ENCODE measurements at regions not wholly inside any gene's neighbourhood (a gene's known extent, or its start where the extent isn't known, plus 50 kb on each side); places are given as distances from the start of the nearest gene placed in this dataset.

DNA sequence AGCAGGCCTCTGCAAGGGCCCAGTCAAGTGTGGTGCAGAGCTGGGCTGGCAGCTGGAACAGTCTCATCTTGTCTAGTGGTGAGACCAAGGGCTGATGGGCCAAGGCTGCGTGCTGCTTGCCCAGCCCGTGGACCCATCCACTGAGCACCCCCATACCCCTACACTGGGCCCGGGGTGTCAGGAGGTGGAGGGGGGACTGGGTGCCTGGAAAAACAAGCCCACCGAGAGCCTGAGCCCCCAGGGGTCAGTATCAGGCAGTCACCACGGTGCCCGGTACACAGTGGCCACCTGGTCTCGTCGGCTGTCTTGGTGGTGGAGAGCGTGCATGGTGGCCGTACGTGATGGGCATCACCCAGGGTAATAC is 238.3 kb downstream of the SEC14L1 start:
- DNase-seq (ENCODE audit: low read depth): no peak

DNA sequence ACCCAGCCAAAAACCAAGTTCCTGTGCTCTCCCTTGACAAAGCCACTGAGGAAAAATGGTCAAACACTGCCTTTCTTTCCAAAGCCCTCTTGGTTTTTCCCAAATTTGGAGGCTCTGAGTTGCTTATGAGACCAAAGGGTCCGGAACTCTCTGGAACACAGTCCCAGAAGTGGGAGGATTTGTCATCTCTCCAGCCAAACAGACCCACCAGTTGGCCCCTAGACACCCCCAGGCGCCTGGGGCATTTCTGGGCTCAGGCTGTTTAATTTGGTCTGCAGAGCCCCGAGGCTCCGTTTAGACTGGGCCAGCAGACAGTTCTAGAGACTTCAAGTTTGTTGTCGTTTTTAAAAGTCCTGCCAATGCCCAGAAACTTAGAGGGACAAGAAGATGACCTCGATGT is 239.1 kb downstream of the SEC14L1 start:
- DNase-seq (ENCODE audit: low read depth): no peak

DNA sequence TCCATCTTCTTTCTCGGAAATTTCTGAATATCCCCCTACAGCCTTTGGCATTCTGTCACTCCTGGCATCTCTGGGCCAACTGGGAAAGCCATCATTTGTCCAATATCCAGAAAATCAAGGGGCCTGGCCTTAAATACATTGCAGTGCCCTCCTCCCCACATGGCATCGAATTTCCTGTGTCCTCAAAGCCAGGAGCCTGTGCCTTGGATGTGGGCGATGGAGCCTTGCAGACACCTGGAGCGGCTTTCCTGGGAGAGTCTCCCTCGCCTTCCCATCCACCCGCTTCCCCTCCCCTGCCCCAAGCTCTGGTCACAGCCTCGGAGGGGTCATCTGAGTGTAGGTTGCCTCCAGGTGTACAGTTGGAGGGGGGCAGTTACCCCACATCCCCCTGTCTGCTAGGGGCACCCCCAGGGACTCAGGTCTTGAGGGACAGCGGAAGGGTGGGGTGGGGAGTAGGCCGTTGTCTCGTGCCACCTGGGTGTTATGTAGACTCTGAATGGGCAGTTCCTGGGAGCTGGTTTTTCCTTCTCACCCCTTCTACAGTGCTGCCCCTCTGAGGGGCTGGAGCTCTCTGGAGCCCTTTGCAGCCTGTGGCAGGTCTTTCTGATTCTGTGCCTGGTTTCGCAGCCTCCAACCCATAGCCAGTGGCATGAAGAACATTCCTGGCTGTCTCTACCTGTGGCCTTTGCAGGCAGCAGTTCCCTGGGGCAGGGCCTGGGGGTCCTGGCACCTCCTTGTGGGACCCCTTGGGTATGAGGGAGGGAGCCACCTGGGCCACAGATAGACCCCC is 239.8 kb downstream of the SEC14L1 start:
- no peak for DNase-seq (ENCODE audit: low read depth)

DNA sequence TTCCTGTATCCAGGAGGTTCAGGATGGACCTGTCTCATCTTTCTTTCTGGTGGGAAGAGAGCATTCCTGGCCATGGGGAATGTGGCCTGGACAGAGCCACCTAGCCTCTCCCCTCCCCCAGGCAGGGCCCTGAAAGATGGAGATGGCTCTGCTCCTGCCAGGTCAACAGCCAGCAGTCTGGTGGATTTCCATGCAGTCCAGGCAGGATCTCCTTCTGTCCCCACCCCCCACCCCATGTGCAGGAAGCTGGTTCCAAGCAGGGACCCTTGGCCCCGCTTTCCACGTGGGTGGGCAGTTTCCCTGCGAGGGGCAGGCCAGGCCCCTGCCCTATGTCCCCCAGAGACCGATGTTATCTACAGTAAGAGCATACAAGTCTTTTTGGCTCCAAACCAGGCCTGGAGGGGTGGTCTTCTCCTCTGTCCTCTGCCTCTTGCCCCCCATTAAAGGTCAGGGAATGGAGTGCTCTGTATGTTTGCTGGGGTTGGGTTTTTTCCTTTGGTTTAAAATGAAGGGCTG is 240.5 kb downstream of the SEC14L1 start:
- no peak for DNase-seq (ENCODE audit: low read depth)

DNA sequence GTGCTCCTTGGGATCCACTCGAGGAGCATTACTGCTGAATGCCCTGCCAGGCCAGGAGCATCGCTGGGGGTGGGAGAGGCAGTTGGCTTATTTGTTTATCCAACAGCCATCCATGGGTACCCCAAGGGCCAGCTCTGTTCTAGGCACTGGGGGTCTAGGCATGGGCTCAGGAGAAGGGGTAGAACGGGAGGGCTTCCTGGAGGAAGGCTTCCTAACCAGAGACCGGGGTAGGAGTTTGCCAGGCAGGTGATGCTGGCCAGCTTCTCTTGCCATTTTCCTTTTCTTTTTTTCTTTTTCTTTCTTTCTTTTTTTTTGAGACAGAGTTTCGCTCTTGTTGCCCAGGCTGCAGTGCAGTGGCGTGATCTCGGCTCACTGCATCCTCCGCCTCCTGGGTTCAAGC is 241.0 kb downstream of the SEC14L1 start:
- DNase-seq (ENCODE audit: low read depth): no peak

DNA sequence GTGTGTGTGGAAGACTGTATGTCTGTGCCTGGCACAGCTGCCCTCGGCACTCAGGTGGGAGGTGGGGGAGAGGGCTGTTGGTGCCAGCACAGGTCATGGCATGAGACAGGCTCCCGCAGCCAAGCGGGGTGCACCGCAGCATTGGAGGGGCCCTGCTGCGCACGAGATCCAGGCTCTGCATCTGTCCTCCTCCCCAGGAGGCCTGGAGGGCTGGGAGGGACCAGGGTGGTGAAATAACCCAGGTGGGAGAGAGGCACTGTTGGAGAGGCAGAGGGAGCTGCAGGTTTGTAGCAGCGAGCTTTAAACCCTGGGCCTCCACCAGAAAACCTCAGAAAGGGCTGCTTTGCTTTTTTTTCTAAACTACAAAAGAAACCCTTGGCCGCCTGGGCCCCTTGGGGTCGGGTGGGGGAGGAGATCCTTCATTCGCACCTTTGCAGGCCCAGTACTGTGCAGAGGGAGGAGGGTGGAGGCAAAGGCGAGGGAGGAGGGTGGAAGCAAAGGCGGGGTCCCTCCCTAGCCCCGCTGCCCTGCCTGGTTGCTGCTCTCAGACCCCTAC is 241.7 kb downstream of the SEC14L1 start:
- DNase-seq (ENCODE audit: low read depth): no peak

DNA sequence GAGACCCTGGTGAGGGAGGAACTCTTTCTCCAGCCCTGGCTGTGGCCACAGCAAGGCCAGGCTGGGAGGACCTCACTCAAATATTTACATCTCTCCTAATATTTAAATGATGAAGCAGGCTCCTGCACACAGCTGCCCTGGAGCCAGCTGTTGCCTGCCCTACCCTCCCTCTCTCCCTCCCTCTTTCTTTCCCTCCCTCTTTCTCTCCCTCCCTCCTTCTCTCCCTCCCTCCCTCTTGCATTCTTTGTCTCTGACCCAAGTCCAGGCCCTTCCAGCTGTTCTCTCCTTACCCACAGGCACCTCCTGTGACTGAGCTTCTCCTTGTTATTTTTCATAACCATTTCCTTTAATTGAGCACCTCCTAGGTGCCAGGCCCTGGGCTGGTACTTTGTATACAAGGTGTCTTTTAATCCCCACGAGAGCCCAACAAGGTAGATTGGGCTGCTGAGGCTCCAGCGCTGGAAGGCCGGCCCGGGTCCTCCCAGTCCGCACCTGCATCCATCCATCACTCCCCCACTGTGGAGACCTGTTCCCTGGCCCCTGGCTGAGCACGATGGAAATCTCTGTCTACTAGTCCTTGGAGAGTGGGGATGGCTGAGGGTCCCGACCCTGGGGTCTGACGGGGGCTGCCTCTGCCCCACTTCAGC is 242.3 kb downstream of the SEC14L1 start:
- no peak for DNase-seq (ENCODE audit: low read depth)

DNA sequence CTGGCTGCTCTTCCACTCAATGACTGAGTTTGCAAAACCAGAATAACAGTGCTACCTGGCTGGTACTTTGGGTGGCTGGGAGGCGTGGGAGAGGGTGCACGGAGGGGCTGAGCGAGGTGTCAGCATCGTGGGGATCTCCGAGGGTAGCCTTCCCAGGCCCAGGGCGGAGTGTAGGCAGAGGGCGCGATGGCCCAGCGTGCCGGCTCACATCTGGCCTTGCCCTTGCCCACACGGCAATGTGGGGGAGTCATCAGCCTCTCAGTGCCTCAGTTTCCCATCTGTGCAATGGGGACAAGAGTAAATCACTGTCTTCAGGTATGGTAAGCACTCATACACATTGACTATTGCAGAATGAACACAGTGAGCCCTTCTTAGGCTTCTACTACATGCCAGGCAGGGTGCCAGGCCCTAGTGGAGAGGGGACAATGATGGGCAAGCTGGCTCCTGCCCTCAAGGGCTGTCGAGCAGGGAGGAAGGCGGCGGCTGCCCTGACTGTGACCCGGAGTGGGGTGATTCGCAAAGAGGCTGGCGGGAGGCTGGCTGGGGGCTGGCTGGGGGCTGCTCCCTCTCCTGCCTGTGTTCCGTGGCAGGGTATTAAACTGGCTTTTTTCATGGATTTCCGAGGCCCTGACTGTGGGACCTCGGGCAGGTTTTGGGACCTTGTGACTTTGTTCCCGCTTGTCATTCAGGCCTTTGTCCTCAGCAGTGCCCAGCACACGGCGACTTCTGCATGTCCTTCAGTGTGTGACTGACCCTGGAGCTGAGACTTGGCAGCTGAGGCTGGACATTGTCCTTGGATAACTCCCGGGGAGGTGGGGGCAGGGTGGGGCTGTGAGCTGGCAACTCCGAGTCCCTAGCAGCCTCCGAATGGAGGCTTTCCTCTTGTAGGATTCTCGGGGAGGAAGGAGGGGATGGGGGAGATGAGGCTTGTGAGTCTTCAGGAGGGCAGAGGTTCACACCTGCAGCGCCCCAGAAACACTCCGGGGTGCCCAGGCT is 243.1 kb downstream of the SEC14L1 start:
- no peak for DNase-seq (ENCODE audit: low read depth)

DNA sequence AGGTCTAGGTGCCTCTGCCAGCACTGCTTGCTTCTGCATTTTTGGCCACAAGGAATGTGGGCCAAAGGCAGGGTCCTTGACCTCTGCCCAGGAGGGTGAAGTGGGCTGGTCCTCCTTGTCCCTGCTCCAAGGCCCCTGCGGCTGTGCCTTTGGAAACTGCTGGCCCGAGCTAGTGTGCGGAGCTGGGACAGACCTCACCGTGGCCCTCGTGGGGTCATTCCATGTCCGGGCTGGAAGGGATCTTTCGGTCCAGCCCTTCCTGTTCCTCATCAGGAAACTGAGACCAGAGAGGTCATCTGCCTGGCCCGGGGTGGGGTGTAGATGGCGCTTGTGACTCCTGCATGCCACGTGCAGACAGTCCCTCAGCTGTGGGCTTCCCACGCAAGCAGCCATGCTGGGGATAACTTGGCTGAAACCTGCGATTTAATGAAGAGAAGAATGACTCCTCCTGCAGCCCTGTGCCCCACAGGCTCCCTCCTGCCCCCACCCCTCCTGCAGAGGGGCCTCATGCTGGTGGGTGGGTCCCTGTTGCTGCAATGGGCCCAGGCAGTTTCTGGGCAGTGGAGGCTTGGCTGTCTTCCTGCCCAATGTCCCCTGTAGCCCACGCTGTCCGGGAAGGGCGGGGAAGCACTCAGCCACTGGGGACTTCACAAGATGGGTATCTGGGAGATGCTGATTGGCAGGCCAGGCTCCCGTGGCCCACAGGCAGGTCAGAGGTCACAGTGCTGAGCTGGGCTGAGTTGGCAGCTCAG is 245.2 kb downstream of the SEC14L1 start:
- DNase-seq (ENCODE audit: low read depth): no peak

DNA sequence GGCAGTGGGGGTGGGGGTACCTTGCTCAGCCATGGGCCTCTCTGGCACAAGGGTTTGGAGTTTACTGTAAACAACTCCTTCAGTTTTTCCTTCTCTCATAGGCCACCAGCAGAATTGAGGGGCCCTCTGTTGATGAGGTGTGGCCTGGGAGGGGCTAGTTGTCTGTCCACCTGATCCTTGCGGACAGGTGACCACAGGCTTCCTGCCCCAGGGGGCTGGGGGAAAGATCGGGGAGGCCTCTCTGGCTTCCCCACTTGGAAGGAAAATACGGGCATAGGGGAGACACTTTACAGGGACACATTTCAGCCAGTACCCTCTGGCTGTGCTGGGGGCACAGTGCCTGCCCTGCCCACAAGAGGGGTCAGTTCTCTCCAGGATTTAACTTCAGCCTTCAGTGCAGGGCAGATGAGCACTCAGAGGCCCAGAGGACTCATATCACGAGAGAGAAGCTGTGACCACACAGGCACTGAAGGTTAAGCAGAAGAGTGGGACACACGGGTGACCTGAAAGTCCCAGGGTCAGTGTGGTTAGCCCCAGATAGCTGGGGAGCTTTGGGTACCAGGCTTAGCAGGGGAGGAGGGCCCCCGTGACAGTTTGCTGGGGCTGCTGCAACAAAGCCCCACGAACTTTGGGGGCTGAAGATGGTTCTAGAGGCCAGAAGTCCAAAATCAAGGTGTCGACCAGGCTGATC is 245.9 kb downstream of the SEC14L1 start:
- DNase-seq (ENCODE audit: low read depth): no peak

DNA sequence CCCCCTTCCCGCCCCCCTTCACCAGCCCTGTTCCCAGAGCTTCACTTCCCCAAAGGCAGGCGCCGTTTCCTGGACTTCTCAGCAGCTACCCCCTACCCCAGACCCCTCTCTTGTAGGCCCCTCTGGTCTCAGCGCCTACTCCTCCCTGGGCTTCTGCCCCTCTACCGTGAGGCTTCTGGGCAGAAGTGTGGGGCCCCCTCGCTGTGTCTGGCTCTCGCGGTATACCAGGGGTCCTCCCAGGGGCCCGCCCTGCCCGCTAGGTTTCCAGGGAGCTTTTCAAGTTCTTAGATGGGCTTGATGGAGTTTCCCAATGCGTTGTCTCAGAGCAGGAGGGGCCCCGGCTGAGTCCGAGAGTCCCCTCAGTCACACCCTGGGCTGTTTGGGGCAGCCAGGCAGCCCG is 247.1 kb downstream of the SEC14L1 start:
- DNase-seq (ENCODE audit: low read depth): no peak

DNA sequence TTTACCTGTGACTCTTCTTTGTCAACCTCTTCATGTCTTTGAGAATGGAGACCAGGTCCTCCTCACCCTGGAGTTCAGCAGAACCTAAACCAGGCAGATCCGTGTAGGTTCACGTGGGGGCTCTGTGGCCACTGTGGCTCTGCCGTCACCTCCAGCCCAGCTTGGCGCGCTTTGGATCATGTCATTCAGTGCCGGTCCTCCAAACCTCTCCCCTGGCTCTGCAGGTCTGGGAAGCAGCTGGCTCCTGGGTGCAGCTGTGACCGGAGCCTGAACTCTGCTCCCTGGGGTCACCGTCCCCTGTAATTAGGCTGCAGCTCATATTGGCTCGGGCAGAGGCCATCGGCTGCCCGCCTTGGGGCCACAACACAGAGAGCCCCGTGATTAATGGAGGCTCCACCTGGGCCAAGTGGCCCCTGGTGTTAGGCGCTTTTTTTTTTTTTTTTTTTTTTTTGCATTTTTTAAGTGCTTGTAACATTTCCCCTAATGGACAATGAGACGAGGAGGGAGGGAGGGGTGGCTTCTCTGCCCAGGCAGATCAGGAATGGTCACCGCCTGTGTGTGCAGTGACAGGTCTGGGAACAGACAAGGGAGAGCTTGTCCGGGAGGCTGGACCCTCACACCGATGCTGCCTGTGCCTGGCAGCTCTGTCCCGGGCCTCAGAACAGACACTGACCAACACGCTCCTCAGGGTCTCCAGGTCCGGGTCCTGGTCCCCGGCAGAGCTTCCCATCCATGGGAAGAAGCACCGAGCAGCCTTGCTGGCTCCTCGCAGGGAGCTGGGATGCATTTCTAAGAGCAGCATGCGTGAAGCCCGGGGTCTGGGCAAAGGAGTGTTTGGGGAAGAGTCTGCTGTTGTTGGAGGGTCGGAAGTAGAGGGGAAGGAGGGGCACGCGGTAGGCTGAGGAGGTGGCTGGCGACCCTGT is 247.9 kb downstream of the SEC14L1 start:
- DNase-seq (ENCODE audit: low read depth): no peak

DNA sequence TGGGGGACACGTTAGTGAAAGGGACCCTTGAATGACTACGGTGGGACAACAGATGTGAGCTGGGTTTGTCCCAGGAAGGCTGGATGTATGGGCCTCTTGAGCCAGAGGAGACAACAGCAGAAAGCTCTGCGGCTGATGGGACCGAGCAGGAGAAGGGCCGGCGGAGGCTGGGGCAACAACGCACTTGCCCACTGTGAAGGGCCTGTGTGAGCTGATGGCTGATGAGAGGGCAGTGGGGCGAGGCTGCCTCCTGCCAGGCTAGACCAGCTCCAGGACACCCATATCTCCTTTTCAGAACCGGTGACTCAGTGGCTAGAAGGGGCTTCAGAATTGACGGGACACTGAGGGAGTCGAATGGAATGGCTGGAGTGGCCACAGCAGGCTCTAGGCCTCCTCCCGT is 250.1 kb downstream of the SEC14L1 start:
- no peak for DNase-seq (ENCODE audit: low read depth)

DNA sequence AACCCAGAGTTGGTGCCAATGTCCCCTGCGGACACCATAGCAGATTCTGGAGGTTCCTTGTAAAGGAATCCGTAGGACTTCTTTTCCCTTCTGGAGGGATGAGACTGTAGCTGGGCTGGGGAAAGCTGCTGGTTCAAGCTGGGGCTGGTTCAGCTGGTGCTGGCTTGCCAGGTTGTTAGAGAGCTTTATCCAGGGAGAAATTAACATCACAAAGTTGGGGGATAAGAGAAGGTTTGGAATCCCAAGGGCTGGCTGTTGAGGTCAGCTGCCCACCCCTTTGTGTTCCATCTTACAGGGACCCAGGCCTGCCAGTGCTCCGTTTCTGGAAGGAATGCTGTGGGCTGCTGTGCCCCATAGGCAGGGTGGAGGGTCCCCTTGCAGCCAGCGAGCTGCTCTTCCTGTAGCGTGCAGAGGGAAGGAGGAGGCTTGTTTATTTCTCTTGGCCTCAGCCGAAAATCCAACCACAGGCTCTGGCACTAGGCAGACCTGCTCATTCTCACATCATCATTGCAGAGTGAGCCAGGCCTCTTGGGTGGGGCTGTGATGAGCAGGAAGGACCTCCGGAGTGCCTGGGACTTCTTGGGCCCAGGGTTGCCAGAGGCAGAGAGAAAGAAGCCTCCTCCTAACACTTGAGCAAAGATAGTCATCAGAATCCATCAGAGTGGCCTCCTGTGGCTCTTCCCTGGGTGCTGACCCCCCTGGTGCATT is 251.1 kb downstream of the SEC14L1 start:
- no peak for DNase-seq (ENCODE audit: low read depth)

DNA sequence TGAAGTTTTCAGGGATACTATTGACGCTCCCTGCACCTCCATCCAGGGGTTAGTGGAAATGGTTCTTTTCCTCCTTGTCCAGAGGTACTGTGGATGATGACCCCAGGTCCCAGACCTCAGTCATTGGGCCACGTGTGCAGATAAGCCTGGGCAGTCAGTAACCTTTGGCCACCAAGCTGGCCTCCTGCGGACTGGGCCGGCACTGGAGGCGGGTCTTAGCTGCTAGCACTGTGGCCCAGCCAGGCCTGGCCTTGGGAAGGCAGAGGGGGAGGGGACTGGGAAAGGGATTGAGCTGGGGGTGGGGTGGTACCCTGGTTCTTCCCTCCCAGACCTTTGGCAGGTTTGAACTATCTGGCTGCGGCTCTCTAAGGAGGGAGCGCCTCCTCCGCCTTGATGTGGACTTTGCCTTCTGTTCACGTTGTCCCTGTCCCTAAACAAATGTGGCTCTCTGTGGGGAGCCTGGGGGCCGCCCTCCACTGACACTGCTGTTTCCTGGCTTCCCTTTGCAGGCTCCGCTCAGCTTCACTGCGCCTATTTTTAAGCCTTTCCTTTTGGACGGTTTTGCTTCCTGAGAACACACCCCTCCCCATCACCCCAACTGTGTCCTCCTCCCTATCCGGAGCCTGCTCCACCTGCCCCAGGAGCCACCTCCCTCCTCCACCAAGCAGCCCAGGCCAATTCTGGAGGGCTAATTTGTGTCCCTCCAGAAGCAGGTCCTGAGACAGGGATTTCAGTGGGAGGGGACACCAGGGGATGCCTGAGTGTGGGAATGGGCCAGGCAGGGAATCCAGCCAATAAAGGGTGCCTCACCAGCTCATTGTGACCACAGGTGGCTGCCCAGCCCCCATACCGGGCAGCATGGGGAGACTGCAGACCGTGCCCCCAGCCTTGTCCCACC is 251.9 kb downstream of the SEC14L1 start:
- DNase-seq (ENCODE audit: low read depth): no peak

DNA sequence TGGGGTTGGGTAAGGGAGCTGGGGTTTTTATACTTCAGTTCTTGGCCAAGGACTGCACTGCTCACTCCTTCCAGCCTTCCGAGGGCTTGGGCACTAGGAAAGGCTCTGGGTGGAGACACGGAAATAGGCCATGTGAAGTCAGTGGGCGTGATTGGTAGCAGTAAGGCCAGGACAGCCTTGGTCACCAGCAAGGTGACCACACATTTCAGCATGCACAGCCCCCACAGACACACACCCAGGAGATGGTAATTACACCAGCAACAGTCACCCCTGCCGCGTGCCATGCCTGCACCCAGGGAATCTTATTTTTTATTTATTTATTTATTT is 252.5 kb downstream of the SEC14L1 start:
- DNase-seq (ENCODE audit: low read depth): no peak

DNA sequence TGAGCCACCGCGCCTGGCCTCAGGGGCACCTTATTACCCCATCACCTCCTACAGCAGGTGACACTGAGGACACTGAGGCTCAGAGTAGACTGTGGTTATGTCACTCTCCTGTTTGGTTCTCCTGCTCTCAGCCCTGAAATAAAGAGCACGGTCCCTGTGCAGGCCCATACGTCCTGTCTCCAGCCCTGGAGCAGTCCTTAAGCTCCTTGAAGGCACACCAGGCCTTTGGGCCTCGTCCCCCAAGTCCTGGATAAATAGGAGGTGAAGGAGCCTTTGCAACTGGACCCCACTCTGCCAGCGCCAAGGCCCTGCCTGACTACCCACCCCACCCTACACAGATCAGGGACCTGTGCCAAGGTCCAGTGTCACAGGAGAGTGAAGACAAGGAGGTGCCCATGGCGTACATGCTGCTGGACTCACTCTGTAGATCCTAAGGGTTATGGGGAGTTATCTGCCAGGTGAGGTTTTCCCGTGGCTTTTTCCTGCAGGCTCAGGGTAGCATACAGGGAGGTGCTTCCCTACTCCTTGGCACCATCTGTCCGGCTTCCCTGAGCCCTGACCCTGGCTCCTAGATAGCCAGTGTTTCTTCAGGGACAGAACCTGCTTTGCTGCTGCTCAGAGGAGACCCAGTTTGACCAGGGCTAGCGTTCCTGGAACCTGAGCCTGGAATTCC is 253.2 kb downstream of the SEC14L1 start:
- no peak for DNase-seq (ENCODE audit: low read depth)
